ENCODE measurements at regions not wholly inside any gene's neighbourhood (a gene's known extent, or its start where the extent isn't known, plus 50 kb on each side); places are given as distances from the start of the nearest gene placed in this dataset.

DNA sequence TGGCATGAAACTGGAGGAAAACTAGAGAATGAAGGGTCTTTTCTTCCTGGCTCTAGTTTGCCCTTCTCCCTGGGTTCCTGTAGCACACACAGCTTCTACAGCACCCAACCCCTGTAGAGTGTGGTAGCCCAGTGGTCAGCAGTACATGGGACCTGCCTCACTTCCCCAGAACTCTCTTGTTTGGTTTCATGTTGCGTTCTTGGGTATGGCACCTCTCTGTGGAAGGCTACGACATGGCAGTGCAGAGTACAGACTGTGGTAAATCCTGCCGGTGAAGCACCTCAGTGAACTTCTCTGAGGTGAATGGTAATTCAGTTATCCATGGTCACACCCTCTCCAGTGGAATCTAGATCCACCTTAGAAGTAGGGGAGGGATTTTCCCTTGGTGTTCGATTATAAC, 105.5 kb downstream of the TLR4 start:
- Histone ChIP-seq H3K36me3 (ENCODE audit: control insufficient read depth, insufficient read depth, low read length) (no peaks in the 10 kb centered on the region), H3K4me1 (ENCODE audit: control insufficient read depth, insufficient read depth, low read length) (no peaks in the 10 kb centered on the region), H3K4me3 (ENCODE audit: low read depth in 2 of 2, low read length in 2 of 2) (no peak overlapping the region), H3K9me3 (ENCODE audit: control insufficient read depth, insufficient read depth, low read depth, low read length) (no peaks in the 10 kb centered on the region), H3K27me3 (ENCODE audit: control insufficient read depth, insufficient read depth, low read length) (no peaks in the 10 kb centered on the region), H3K27ac (ENCODE audit: low read length) (no peak overlapping the region)
- TF ChIP-seq POLR2AphosphoS5 (IDR thresholded peaks at IDR 0.05; ENCODE audit: low read depth, low read length) = no peak
- TF ChIP-seq TCF7L2 (IDR thresholded peaks at IDR 0.05; ENCODE audit: low read depth, low read length) = no peak
- POLR2A ChIA-PET = no interaction called here
- intact Hi-C loops (cut with micrococcal nuclease; ENCODE audit: unreplicated experiment) (no loop called here), in situ Hi-C loops (cut with HindIII; ENCODE audit: low pct_unique_long_range_greater_than_20kb, low sequenced_read_pairs) (no loop called here)
- CTCF ChIA-PET = no interaction called here
- DNase-seq (ENCODE audit: low read depth, low spot score) = no peak
- no TSS peak for BruUV-seq (replicated peaks)
- no peak for ATAC-seq

GRCh38 chr9:117815315-117815714, 111.1 kb downstream of the TLR4 start:
- DNase-seq (ENCODE audit: low read depth, low spot score) (no peak), ATAC-seq (no peak)
- ChIA-PET POLR2A (no interaction called here), CTCF (no interaction called here)
- BruUV-seq (replicated peaks) = no TSS peak
- Histone ChIP-seq H3K27me3 (ENCODE audit: control insufficient read depth, insufficient read depth, low read length) (no peaks in the 10 kb centered on the region), H3K4me1 (ENCODE audit: control insufficient read depth, insufficient read depth, low read length) (no peaks in the 10 kb centered on the region), H3K36me3 (ENCODE audit: control insufficient read depth, insufficient read depth, low read length) (no peaks in the 10 kb centered on the region), H3K27ac (ENCODE audit: low read length) (no peak overlapping the region), H3K9me3 (ENCODE audit: control insufficient read depth, insufficient read depth, low read depth, low read length) (no peaks in the 10 kb centered on the region), H3K4me3 (ENCODE audit: low read depth in 2 of 2, low read length in 2 of 2) (no peak overlapping the region)
- in situ Hi-C loops (cut with HindIII; ENCODE audit: low pct_unique_long_range_greater_than_20kb, low sequenced_read_pairs) = no loop called here
- intact Hi-C loops (cut with micrococcal nuclease; ENCODE audit: unreplicated experiment) = no loop called here
- no peak for TF ChIP-seq CTCF (IDR thresholded peaks at IDR 0.05)
- TF ChIP-seq TCF7L2 (IDR thresholded peaks at IDR 0.05; ENCODE audit: low read depth, low read length) = no peak
- no peak for TF ChIP-seq POLR2AphosphoS5 (IDR thresholded peaks at IDR 0.05; ENCODE audit: low read depth, low read length)

- Histone ChIP-seq H3K27ac (ENCODE audit: low read length) (no peak overlapping the region), H3K27me3 (ENCODE audit: control insufficient read depth, insufficient read depth, low read length) (no peaks in the 10 kb centered on the region), H3K4me1 (ENCODE audit: control insufficient read depth, insufficient read depth, low read length) (no peaks in the 10 kb centered on the region), H3K9me3 (ENCODE audit: control insufficient read depth, insufficient read depth, low read depth, low read length) (no peaks in the 10 kb centered on the region), H3K4me3 (ENCODE audit: low read depth in 2 of 2, low read length in 2 of 2) (no peak overlapping the region), H3K36me3 (ENCODE audit: control insufficient read depth, insufficient read depth, low read length) (no peaks in the 10 kb centered on the region)
- ChIA-PET POLR2A (no interaction called here), CTCF (no interaction called here)
- ATAC-seq (no peak), DNase-seq (ENCODE audit: low read depth, low spot score) (no peak)
- in situ Hi-C loops (cut with HindIII; ENCODE audit: low pct_unique_long_range_greater_than_20kb, low sequenced_read_pairs) = no loop called here
- intact Hi-C loops (cut with micrococcal nuclease; ENCODE audit: unreplicated experiment) = no loop called here
- BruUV-seq (replicated peaks) = no TSS peak
- TF ChIP-seq, protein P1, sequence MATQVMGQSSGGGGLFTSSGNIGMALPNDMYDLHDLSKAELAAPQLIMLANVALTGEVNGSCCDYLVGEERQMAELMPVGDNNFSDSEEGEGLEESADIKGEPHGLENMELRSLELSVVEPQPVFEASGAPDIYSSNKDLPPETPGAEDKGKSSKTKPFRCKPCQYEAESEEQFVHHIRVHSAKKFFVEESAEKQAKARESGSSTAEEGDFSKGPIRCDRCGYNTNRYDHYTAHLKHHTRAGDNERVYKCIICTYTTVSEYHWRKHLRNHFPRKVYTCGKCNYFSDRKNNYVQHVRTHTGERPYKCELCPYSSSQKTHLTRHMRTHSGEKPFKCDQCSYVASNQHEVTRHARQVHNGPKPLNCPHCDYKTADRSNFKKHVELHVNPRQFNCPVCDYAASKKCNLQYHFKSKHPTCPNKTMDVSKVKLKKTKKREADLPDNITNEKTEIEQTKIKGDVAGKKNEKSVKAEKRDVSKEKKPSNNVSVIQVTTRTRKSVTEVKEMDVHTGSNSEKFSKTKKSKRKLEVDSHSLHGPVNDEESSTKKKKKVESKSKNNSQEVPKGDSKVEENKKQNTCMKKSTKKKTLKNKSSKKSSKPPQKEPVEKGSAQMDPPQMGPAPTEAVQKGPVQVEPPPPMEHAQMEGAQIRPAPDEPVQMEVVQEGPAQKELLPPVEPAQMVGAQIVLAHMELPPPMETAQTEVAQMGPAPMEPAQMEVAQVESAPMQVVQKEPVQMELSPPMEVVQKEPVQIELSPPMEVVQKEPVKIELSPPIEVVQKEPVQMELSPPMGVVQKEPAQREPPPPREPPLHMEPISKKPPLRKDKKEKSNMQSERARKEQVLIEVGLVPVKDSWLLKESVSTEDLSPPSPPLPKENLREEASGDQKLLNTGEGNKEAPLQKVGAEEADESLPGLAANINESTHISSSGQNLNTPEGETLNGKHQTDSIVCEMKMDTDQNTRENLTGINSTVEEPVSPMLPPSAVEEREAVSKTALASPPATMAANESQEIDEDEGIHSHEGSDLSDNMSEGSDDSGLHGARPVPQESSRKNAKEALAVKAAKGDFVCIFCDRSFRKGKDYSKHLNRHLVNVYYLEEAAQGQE (IDR thresholded peaks at IDR 0.05; ENCODE audit: insufficient read depth in 1 of 2, low read depth in 2 of 2, low read length in 1 of 2) = no peak
- TF ChIP-seq SIN3A (IDR thresholded peaks at IDR 0.05; ENCODE audit: borderline replicate concordance, insufficient read depth, low read depth, low read length) = no peak
- TF ChIP-seq CTCF (IDR thresholded peaks at IDR 0.05) = no peak
- no peak for TF ChIP-seq POLR2AphosphoS5 (IDR thresholded peaks at IDR 0.05; ENCODE audit: low read depth, low read length)
- TF ChIP-seq TCF7L2 (IDR thresholded peaks at IDR 0.05; ENCODE audit: low read depth, low read length) = no peak
Measured at GRCh38 chr9:117815948-117816347, 111.7 kb downstream of the TLR4 start.

All from Panc1 (cell line).